GM12872 (cell line): ENCODE measurements at regions not wholly inside any gene's neighbourhood (a gene's known extent, or its start where the extent isn't known, plus 50 kb on each side); places are given as distances from the start of the nearest gene placed in this dataset.

Experiments used
- TF ChIP-seq, protein P1 (sequence below): IDR thresholded peaks from 3 replicates; pipeline ENCODE4 v1.5.1; 2011; ENCODE audit warnings: low read depth, mild to moderate bottlenecking, low read length, moderate library complexity; ENCODE audit not compliant: insufficient read depth

DNA sequence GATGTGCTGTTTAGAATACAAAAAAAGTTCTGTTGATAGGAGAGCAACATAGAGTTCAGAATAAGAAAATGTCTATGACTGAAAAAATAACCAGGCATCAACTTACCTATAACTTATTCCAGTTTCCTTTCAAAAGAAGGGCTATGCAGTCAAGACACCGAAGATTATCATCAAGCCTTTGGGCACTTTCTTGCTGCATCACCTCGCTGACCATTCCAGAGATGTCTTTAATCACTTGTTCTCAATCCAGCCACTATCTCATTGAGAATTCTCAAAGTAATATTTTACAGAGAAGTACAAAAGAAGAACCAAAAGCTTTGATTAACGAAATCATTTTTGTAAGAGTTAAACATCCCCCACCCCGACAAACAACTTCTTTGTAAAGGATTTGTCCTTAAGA is 198.3 kb upstream of the P2RY1 start:
- TF ChIP-seq, protein P1, sequence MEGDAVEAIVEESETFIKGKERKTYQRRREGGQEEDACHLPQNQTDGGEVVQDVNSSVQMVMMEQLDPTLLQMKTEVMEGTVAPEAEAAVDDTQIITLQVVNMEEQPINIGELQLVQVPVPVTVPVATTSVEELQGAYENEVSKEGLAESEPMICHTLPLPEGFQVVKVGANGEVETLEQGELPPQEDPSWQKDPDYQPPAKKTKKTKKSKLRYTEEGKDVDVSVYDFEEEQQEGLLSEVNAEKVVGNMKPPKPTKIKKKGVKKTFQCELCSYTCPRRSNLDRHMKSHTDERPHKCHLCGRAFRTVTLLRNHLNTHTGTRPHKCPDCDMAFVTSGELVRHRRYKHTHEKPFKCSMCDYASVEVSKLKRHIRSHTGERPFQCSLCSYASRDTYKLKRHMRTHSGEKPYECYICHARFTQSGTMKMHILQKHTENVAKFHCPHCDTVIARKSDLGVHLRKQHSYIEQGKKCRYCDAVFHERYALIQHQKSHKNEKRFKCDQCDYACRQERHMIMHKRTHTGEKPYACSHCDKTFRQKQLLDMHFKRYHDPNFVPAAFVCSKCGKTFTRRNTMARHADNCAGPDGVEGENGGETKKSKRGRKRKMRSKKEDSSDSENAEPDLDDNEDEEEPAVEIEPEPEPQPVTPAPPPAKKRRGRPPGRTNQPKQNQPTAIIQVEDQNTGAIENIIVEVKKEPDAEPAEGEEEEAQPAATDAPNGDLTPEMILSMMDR, result no peak

DNA sequence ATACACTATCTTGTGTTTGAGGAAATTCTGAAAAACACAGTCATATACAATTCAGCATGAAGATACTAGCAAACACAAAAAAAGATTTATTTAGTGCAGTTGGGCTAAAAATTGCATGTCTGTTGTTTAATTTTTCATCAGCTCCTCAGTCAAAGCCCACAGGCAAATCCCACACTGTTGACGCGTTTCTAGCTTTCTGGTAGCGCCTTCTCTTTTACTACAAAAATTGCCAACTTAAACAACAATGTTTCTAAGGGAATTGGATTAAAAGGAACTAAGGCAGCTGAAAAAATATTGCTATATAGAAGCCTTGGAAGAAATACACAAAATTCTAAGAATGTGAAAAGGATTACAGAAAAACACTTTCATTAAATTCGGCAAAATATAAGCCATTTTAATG is 196.7 kb upstream of the P2RY1 start:
- TF ChIP-seq, protein P1, result no peak

DNA sequence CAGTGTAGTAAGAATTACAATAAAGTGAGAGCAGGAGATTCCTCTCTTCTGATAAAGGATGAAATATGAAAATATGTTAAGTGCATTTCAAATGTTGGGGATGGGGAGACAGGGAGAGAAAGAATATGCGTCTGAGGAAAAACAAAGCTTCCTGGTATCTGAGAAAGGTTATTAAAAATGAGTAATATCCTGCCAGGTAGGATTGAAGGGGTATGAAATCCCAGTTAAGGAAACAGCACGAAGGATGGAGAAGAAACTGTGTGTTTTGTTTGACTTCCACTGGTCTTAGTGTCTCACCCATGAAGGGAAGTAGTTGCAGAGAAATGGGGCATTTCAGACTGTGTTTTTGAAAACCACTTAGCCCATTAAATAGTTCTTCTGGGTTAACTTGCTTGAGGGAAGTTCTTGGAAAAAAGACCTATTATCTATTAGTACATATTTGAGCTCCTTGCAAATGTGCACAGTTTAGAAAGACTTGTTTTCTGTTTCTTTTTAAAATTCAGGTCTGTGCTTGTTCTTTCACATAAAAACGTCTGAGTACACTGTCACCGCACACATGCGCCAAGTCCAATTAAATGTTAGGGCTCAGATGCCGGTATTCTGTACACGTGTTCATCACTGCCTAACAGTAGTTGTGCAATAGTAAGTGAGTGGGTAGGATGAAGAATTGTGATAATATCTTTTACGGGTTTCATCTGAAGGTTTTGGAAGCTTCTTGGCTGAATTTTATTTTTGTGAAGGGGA is 196.1 kb upstream of the P2RY1 start:
- TF ChIP-seq, protein P1, result no peak

DNA sequence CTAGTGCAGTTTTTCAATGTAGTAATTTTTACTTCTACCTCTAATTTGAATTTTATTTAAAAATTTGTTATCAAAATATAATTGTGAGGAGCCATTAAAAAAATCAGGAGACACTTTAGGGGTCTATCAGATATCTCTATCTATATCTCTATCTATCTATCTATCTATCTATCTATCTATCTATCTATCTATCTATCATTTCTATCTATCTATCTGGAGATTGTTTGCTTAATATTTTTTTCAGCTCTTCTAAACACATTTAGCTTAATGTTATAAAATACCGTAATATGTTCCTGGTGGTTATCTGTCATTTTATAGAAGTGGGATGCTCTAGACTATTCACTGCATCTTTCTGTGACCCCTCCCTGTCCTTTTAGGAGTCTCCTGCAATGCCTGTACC is 193.7 kb upstream of the P2RY1 start:
- TF ChIP-seq, protein P1, result no peak

DNA sequence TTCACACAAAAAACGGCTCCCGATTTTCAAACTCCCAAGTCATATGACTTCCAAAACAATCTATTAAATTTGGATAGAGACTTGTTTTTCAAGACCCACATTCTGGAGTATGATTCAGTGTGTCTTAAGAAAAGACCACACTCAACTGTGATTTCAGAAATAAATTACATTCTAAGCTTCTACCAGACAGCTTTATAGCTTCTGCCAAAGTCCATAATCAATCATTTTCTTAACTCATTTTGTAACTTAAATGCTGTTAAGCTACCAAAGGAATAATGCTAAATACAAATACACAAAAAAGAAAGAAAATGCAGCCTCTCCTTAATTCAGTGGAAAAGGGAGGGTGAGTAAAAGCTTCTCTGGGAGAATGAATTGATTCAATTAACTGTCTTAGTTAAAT is 192.3 kb upstream of the P2RY1 start:
- TF ChIP-seq, protein P1, result no peak

DNA sequence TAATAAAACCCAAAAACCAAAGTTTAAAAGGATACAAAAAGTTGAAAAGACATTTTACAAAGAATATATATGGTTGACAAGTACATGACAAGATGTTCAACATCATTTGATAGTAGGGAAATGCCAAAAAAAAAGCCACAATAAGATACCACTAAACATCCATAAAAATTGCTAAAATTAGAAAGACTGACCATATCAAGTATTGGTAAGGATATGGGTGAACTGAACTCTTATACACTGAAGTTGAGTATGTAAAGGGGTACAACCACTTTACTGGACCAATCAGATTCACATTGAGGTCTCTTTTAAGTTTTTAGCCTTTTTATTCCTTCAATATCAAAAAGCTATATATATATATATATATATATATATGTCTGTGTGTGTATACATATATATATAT is 190.5 kb upstream of the P2RY1 start:
- TF ChIP-seq, protein P1, result no peak

DNA sequence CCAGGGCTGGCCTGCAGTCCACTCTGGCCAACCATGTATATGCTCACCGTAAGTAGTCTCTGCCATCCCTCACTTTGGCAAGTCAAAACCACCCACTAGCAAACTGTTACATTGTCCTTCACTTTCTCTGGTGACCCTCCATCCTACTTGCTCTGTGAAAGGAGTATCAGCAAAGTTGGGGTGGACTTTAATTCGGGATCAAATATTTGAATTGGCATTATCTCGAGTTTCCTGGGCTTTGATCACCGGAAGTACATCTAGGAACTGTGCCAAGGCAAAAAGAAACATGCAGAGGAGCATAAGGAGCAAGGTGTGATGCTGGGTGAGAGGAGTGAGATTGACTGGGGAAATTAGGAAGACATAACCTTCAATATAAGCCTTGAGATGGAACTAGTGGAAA is 188.9 kb upstream of the P2RY1 start:
- TF ChIP-seq, protein P1, result no peak
